SK-N-MC (cell line): ENCODE measurements at regions not wholly inside any gene's neighbourhood (a gene's known extent, or its start where the extent isn't known, plus 50 kb on each side); places are given as distances from the start of the nearest gene placed in this dataset.

Experiments used
- EZH2 ChIP-seq: fragments of 200-600 bp; sonication (generic); IDR thresholded peaks from one replicate; pipeline ENCODE4 v1.6.1; 2017; ENCODE audit warnings: antibody characterized with exemption
- FOXP2 ChIP-seq: optimal IDR thresholded peaks from 2 replicates; pipeline ENCODE3; 2011; ENCODE audit warnings: mild to moderate bottlenecking, moderate library complexity; ENCODE audit not compliant: insufficient read depth; ENCODE audit errors: extremely low read length, control extremely low read depth
- POLR2AphosphoS5 ChIP-seq: IDR thresholded peaks from 2 replicates; pipeline ENCODE4 v1.6.1; 2012; ENCODE audit warnings: mild to moderate bottlenecking, low read depth, low read length, borderline replicate concordance

GRCh38 chr3:31189971-31190370, 295.5 kb upstream of the GADL1 start:
- TF ChIP-seq EZH2 (no peak), POLR2AphosphoS5 (no peak), FOXP2 (no peak)
